ENCODE measurements at regions not wholly inside any gene's neighbourhood (a gene's known extent, or its start where the extent isn't known, plus 50 kb on each side); places are given as distances from the start of the nearest gene placed in this dataset.

GRCh38 chr6:6804843-6805615 lies 216.5 kb downstream of the LY86 start:
- no peak for TF ChIP-seq CTCF (IDR thresholded peaks at IDR 0.05; ENCODE audit: unreplicated experiment)
- no peaks in the 10 kb centered on the region for H3K9me3 Mint-ChIP-seq
- peaks cover 4% of the 10 kb centered on the region for H3K27me3 Mint-ChIP-seq (ENCODE audit: low read depth)
- H3K36me3 Mint-ChIP-seq: no peaks in the 10 kb centered on the region
- no peaks in the 10 kb centered on the region for H3K4me1 Mint-ChIP-seq
- H3K4me3 Mint-ChIP-seq: no peak overlapping the region
- H3K27ac Mint-ChIP-seq: no peak overlapping the region
- DNase-seq (ENCODE audit: low spot score in 2 of 2, unreplicated experiment in 2 of 2): no peak

GRCh38 chr6:6806844-6807518 lies 218.5 kb downstream of the LY86 start:
- Mint-ChIP-seq H3K36me3 (no peaks in the 10 kb centered on the region), H3K27me3 (ENCODE audit: low read depth) (peaks cover 4% of the 10 kb centered on the region), H3K9me3 (no peaks in the 10 kb centered on the region), H3K4me1 (peaks cover 10% of the 10 kb centered on the region), H3K27ac (no peak overlapping the region), H3K4me3 (no peak overlapping the region)
- no peak for TF ChIP-seq CTCF (IDR thresholded peaks at IDR 0.05; ENCODE audit: unreplicated experiment)
- DNase-seq (ENCODE audit: low spot score in 2 of 2, unreplicated experiment in 2 of 2): no peak

GRCh38 chr6:6808343-6808742 lies 219.8 kb downstream of the LY86 start:
- Mint-ChIP-seq H3K4me1 (peaks cover 11% of the 10 kb centered on the region), H3K4me3 (no peak overlapping the region), H3K9me3 (no peaks in the 10 kb centered on the region), H3K27ac (no peak overlapping the region), H3K36me3 (no peaks in the 10 kb centered on the region), H3K27me3 (ENCODE audit: low read depth) (no peaks in the 10 kb centered on the region)
- TF ChIP-seq CTCF (IDR thresholded peaks at IDR 0.05; ENCODE audit: unreplicated experiment): no peak
- DNase-seq (ENCODE audit: low spot score in 2 of 2, unreplicated experiment in 2 of 2): no peak

- Mint-ChIP-seq H3K36me3 (no peaks in the 10 kb centered on the region), H3K4me3 (no peak overlapping the region), H3K9me3 (no peaks in the 10 kb centered on the region), H3K4me1 (peaks cover 11% of the 10 kb centered on the region), H3K27ac (no peak overlapping the region), H3K27me3 (ENCODE audit: low read depth) (no peaks in the 10 kb centered on the region)
- DNase-seq (ENCODE audit: low spot score in 2 of 2, unreplicated experiment in 2 of 2): no peak
- TF ChIP-seq CTCF (IDR thresholded peaks at IDR 0.05; ENCODE audit: unreplicated experiment): no peak
These were observed 220.4 kb downstream of the LY86 start for GRCh38 chr6:6808915-6809314.

- H3K4me3 Mint-ChIP-seq: no peak overlapping the region
- H3K27ac Mint-ChIP-seq: no peak overlapping the region
- no peak for DNase-seq (ENCODE audit: low spot score in 2 of 2, unreplicated experiment in 2 of 2)
- TF ChIP-seq CTCF (IDR thresholded peaks at IDR 0.05; ENCODE audit: unreplicated experiment): no peak
- peaks cover 11% of the 10 kb centered on the region for H3K4me1 Mint-ChIP-seq
- no peaks in the 10 kb centered on the region for H3K36me3 Mint-ChIP-seq
- no peaks in the 10 kb centered on the region for H3K9me3 Mint-ChIP-seq
- no peaks in the 10 kb centered on the region for H3K27me3 Mint-ChIP-seq (ENCODE audit: low read depth)
These were observed 222.2 kb downstream of the LY86 start for GRCh38 chr6:6810727-6811126.
